ENCODE measurements at regions not wholly inside any gene's neighbourhood (a gene's known extent, or its start where the extent isn't known, plus 50 kb on each side); places are given as distances from the start of the nearest gene placed in this dataset.
"Not testable (repeated sequence)": the region's sequence is repeated elsewhere in the genome, so short reads cannot be mapped to it uniquely, and the experiment has no call there.

- no peak for DNase-seq
Measured at GRCh38 chr10:7027237-7027912, 383.5 kb downstream of the SFMBT2 start.

- no peak for DNase-seq
Measured at GRCh38 chr10:7026818-7027217, 384.0 kb downstream of the SFMBT2 start.

DNA sequence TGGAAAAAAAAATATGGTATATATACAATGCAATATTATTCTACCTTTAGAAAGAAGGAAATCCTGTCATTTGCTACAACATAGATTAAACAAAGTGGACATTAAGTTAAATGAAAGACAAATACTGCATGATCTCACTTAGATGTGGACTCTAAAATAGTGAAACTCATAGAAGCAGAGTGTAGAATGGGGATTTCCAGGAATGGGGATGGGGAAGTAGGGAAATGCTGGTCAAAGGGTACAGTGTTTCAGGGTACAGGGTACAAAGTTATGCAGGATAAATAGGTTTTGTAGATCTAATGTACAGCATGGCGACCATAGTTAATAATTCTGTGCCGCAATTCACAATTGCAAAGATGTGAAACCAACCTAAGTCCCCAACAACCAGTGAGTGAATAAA is 385.5 kb downstream of the SFMBT2 start:
- DNase-seq, result no peak

GRCh38 chr10:7015457-7015856 is 395.4 kb downstream of the SFMBT2 start:
- DNase-seq, result no peak

GRCh38 chr10:7014721-7015120 is 396.1 kb downstream of the SFMBT2 start:
- no peak for DNase-seq

GRCh38 chr10:7011994-7012393 is 398.8 kb downstream of the SFMBT2 start:
- no peak for DNase-seq

DNA sequence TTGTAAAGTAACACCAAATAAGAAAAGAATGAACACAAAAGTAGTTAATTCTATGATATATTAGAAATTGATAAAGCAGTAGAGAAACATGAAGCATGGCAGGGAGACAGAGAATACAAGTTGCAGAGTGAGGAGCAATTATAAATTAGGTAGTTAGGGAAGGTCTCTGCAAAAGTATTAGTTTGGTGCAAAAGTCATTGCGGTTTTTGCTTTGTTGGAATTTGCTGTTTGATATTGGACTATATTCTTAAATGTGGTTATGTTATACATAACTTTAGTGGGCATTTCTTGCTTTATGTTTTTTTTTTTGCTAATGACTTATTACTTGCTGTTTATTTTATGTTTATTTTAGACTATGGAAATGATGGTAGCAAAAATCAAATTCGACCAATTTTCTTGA is 402.2 kb downstream of the SFMBT2 start:
- DNase-seq, result no peak

- no peak for DNase-seq
Measured at GRCh38 chr10:7007600-7008190, 403.1 kb downstream of the SFMBT2 start.

DNA sequence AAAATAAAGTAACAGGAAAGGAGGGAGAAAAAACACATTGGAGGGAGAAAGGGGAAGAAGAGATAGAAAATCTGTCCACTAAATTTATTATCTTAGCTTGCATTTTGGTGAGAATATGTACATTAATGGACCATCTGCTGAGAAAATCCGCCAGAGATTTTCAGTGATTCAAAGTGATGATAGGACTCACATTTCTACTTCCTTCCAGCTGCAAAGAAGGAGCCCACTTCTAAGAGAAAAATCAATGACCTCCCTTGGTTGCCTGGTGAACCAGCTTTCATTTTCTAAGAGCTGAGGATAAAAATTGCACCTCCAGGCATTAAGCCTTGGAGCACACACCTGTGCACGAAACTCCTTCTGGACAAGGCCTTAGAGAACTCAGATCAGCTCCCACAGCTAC is 404.3 kb downstream of the SFMBT2 start:
- DNase-seq, result no peak

GRCh38 chr10:7003831-7004395 is 406.9 kb downstream of the SFMBT2 start:
- DNase-seq, result no peak

GRCh38 chr10:7000061-7000460 is 410.8 kb downstream of the SFMBT2 start:
- DNase-seq, result no peak

DNA sequence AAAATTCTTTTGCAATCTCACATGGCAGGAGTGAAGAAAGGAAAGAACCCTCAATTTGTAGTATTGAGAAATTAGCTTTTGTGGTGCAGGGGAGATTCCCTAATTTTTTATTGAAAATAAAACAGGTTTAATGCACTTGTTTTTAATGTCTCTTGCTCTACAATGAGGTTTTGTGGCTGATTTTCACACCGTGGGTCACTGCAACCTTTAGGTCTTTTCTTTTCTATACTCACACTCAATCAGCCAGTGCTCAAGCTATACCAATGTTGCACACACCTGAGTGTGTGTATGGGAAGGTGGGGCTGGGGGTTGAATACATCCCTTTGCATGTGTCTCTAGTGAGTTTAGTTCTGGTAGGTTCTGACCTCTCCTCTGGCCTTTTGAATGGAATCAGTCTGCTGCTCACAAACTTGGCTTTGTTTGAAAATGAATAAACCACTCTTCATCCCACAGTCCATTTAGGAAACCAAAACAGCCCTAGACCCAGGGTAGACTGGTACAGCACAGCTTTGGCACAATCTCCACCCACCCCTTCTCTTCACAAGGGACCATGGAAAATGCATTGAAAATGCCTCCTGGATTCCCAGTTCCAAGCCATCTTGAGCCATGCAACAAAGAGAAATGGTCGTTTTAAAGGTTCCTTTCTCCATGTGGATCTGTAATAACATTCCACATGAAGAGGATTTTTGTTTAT is 411.5 kb downstream of the SFMBT2 start:
- no peak for DNase-seq

DNA sequence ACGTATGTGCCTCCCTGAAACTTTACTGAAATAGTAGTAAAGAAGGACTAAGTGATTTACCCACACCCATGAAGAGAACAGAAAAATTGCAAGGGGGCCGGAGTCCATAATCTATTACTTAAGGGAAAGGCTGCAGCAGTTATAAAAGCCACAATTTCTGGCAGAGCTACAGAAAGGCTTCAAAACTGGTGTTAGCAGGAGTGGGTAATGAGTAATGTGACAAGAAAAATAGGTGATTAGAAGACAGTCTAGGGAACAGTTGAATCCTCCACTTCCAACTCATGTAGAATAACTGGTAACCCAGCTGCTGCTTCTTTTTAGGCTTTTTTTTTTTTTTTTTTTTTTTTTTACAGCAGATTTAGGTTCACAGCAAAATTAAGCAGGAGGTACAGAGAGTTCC is 413.3 kb downstream of the SFMBT2 start:
- no peak for DNase-seq

DNA sequence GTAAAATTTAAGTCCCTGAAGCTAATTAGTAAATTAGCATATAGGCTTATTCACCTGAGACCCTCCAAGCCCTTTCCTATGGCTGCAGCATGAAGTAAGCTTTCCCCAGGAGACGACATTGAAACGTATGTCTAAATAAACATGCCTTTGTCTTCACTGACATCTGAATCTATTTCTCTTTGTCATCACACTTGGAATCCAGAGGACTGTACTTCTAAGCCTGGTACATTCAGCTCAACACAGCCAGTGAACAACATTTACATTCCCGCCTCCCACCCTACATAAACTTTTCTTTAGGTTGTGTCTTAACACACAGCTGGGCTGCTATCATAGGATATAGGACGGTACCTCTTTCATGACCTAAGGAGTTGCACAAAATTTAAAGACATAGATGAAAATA is 414.4 kb downstream of the SFMBT2 start:
- DNase-seq, result no peak

DNA sequence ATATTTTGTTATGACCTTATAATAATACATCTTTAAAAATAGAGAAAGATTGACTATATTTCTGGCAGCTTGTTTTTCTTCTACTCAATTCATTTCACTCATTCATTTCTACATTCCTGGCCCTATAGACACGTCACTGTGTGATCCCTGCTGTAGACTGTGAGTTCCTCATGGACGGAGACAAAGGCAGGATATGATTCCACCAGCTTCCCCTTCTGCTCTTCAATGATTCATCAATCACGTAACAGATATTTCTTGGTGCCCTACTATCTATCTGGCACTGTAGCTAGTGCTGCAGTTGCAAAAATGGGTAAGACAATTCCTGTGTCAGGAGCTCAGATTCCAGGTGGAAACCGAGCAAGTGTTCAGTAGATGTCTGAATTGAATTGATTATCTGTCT is 415.0 kb downstream of the SFMBT2 start:
- no peak for DNase-seq

DNA sequence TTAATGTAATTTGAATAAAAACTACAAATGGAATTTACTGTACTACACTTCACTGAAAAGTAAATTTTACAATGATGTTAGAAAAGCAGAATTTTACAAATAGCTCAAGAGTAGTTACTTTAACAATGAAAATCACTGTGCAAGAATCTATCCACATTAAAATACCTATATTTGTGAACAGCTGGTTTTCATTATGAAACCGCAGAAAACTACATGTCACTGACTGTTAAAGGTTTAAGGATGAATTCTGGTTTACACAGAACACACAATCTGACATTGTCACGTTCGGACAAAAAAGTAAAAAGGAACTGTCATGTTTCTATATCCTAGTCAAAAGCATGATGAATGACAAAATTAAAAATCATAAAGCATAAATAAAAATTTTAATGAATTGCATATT is 415.3 kb upstream of the PRKCQ start:
- no peak for DNase-seq

DNA sequence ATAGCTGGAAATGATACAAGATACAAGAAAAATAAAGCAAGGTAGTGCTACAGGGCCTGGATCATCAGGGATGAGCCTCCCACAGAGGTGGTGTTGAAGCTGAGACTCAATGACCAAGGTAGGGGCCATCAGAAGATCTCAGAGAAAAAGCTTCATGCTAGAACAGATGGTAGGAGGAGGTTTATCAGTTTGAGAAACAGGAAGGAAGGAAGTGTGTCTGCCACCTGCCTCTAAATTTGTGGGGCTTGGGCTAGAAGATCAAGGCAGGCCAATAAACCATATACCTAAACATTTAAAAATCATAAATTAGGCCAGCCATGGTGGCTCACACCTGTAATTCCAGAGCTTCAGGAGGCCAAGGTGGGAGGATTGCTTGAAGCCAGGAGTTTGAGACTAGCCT is 410.8 kb upstream of the PRKCQ start:
- DNase-seq, result no peak

- no peak for DNase-seq
Measured at GRCh38 chr10:6988654-6989053, 408.6 kb upstream of the PRKCQ start.

- no peak for DNase-seq
Measured at GRCh38 chr10:6987536-6987945, 407.5 kb upstream of the PRKCQ start.

- DNase-seq, result no peak
Measured at GRCh38 chr10:6986927-6987326, 406.9 kb upstream of the PRKCQ start.

DNA sequence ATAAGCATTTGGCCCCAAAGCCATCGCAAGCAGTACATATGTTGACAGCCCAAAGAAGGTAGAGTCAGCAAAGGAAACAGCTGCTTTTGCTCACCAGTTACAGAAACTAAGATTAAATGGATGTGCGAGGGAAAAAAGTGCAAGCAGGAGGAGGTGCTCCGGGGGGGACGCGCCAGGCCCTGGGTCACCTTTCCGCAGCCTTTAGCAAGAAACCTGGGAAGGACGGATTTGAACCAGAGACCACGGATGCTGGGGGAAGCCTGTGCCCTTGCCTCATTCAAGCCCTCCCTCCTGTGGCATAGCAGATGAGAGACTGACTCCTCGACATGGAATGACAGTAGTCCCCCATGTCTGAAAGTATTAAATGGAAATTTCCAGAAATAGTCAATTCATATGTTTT is 405.6 kb upstream of the PRKCQ start:
- DNase-seq, result no peak

GRCh38 chr10:6984971-6985370 is 404.9 kb upstream of the PRKCQ start:
- no peak for DNase-seq

DNA sequence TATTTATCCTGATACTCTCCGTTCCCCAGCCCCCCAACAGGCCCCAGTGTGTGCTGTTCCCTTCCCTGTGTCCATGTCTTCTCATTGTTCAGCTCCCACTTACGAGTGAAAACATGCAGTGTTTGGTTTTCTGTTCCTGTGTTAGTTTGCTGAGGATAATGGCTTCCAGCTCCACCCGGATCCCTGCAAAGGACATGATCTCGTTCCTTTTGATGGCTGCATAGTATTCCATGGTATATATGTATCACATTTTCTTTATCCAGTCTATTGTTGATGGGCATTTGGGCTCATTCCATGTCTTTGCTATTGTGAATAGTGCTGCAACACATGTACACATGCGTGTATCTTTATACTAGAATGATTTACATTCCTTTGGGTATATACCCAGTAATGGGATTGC is 403.9 kb upstream of the PRKCQ start:
- not testable (repeated sequence) for DNase-seq

- DNase-seq, result no peak
Measured at GRCh38 chr10:6980353-6980752, 400.3 kb upstream of the PRKCQ start.

All from stimulated activated CD4-positive, alpha-beta T cell treated with anti-CD3 and anti-CD28 coated beads, Interleukin-4, amount 100 ng/mL, for 1 hour (primary cell).